ENCODE measurements at regions not wholly inside any gene's neighbourhood (a gene's known extent, or its start where the extent isn't known, plus 50 kb on each side); places are given as distances from the start of the nearest gene placed in this dataset.

DNA sequence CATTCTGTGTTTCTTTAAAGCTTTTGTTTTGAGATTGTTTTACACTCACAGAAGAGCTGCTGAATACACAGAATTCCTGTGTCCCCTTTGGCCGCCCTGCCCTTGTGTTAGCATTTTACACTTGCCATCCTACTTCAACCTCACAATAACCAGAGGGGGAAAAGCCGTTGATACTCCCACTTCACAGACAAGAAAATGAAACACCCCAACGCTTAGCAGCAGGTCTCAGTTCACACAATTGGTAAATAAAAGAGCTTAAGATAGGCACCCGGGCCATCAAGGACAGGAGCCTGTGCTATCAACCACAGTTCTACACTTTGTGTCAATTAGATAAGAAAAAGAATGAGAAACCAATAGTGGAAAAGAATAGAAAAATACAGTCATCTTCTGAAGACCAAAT lies 178.0 kb downstream of the SYK start:
- Histone ChIP-seq H3K4me1 (ENCODE audit: low read depth) (no peaks in the 10 kb centered on the region), H3K36me3 (no peaks in the 10 kb centered on the region), H3K9me3 (ENCODE audit: low read depth) (no peaks in the 10 kb centered on the region), H3K27ac (no peak overlapping the region), H3K27me3 (no peaks in the 10 kb centered on the region), H3K4me3 (no peak overlapping the region)
- TF ChIP-seq, protein P1, sequence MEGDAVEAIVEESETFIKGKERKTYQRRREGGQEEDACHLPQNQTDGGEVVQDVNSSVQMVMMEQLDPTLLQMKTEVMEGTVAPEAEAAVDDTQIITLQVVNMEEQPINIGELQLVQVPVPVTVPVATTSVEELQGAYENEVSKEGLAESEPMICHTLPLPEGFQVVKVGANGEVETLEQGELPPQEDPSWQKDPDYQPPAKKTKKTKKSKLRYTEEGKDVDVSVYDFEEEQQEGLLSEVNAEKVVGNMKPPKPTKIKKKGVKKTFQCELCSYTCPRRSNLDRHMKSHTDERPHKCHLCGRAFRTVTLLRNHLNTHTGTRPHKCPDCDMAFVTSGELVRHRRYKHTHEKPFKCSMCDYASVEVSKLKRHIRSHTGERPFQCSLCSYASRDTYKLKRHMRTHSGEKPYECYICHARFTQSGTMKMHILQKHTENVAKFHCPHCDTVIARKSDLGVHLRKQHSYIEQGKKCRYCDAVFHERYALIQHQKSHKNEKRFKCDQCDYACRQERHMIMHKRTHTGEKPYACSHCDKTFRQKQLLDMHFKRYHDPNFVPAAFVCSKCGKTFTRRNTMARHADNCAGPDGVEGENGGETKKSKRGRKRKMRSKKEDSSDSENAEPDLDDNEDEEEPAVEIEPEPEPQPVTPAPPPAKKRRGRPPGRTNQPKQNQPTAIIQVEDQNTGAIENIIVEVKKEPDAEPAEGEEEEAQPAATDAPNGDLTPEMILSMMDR (IDR thresholded peaks at IDR 0.05; ENCODE audit: low read depth, low read length) = no peak
- no peak for DNase-seq (ENCODE audit: low read depth in 1 of 2, low spot score in 1 of 2)

DNA sequence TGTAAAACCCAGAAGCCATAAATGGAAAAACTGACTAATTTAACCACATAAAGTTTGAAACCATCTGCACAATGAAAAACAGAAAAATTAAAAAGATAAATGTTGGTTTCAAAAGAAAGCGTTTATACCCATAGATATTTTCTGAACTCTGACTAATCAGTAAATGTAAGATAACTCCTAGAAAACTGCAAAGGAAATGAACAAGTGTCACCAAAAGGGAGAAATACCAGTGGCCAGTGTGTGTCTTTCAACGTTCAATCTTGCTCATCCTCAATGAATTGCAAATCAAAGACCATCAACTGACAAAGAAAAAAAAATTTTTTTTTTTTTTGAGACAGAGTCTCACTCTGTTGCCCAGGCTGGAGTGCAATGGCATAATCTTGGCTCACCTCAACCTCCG lies 180.1 kb downstream of the SYK start:
- no peaks in the 10 kb centered on the region for H3K27me3 ChIP-seq
- H3K4me1 ChIP-seq (ENCODE audit: low read depth) = no peaks in the 10 kb centered on the region
- TF ChIP-seq, protein P1 (IDR thresholded peaks at IDR 0.05; ENCODE audit: low read depth, low read length) = no peak
- no peak overlapping the region for H3K4me3 ChIP-seq
- no peaks in the 10 kb centered on the region for H3K9me3 ChIP-seq (ENCODE audit: low read depth)
- H3K27ac ChIP-seq = no peak overlapping the region
- no peaks in the 10 kb centered on the region for H3K36me3 ChIP-seq
- DNase-seq (ENCODE audit: low read depth in 1 of 2, low spot score in 1 of 2) = no peak

DNA sequence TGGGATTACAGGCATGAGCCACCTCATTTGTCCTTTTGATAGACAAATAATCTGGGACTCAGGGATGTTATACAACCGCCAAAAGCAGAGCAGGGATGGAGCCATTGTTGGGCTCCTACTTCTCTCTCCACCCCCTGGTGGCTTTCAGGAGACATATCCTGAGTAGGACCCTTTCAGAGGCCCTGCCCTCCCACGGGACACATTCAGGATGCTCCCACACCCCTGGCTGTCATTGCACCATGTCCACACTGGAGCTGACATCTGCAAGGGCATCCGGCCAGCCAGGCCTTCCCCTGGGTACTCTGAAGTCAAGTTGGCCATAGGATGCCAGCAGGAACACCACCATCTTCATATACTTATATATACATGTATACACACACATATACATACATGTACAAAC lies 181.8 kb downstream of the SYK start:
- no peak for DNase-seq (ENCODE audit: low read depth in 1 of 2, low spot score in 1 of 2)
- no peaks in the 10 kb centered on the region for H3K4me1 ChIP-seq (ENCODE audit: low read depth)
- no peak overlapping the region for H3K27ac ChIP-seq
- H3K36me3 ChIP-seq = no peaks in the 10 kb centered on the region
- no peak overlapping the region for H3K4me3 ChIP-seq
- no peaks in the 10 kb centered on the region for H3K27me3 ChIP-seq
- no peaks in the 10 kb centered on the region for H3K9me3 ChIP-seq (ENCODE audit: low read depth)
- TF ChIP-seq, protein P1 (IDR thresholded peaks at IDR 0.05; ENCODE audit: low read depth, low read length) = no peak

DNA sequence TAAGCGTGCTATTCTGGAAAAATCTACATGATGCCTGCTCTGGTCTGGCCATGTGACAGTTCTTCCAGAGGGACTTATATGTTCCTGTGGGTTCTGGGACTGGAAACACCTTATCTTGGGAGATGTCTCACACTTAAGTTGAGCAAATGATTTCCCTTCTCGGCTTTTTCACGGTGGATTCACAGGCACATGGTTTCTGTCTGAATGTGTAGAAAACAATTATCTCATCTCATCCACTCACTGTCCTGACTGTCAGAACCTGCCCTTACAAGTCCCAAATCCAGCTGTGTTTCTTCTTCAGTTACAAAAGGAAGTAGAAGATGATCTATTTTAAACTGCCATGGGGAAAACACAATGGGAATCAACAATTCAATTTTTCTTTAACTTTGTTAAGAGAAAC lies 184.0 kb downstream of the SYK start:
- H3K4me1 ChIP-seq (ENCODE audit: low read depth) = no peaks in the 10 kb centered on the region
- no peak for DNase-seq (ENCODE audit: low read depth in 1 of 2, low spot score in 1 of 2)
- TF ChIP-seq, protein P1 (IDR thresholded peaks at IDR 0.05; ENCODE audit: low read depth, low read length) = no peak
- no peaks in the 10 kb centered on the region for H3K9me3 ChIP-seq (ENCODE audit: low read depth)
- H3K4me3 ChIP-seq = no peak overlapping the region
- H3K36me3 ChIP-seq = no peaks in the 10 kb centered on the region
- H3K27ac ChIP-seq = no peak overlapping the region
- H3K27me3 ChIP-seq = no peaks in the 10 kb centered on the region

DNA sequence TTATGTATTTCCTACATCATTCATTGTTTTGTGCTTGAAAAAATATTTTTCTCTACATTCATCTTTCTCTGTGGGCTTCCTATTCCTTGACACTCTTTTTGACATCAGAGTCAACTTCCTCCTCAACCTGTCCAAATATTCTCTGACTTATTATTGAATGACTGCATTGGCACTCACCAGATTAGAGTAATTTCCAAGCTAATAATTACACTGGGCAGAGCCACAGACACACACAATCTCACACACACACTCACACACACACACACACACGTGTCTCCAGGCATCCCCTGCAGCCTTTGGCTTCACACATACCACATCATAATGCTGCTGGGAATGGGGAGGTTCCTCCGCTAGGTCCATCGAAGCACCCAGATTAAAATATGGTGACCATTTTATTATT lies 184.5 kb downstream of the SYK start:
- TF ChIP-seq, protein P1 (IDR thresholded peaks at IDR 0.05; ENCODE audit: low read depth, low read length) = no peak

DNA sequence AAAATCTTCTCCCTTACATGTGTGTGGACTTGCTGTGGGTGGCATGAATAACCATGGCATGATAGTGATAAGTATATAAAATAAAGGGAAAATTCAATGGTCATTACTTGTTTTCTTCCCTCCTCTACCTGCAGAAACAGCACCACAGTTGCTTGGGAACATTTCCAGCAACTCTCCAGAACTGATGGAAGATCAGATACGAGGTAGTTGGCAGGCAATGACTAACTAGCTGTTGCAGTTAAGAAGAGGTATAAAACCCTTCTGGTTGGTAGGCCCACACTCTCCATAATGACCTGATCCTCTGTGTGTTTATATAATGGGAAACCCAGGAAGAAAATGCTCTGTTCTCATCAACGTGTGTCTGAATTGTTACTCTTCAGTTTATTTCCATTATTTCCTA lies 185.9 kb downstream of the SYK start:
- Histone ChIP-seq H3K27me3 (no peaks in the 10 kb centered on the region), H3K27ac (no peak overlapping the region), H3K9me3 (ENCODE audit: low read depth) (no peaks in the 10 kb centered on the region), H3K4me1 (ENCODE audit: low read depth) (no peaks in the 10 kb centered on the region), H3K36me3 (no peaks in the 10 kb centered on the region), H3K4me3 (no peak overlapping the region)
- TF ChIP-seq, protein P1 (IDR thresholded peaks at IDR 0.05; ENCODE audit: low read depth, low read length) = no peak
- DNase-seq (ENCODE audit: low read depth in 1 of 2, low spot score in 1 of 2) = no peak

More for the DNA sequence above, 184.5 kb downstream of the SYK start:
- Histone ChIP-seq H3K4me1 (ENCODE audit: low read depth) (no peaks in the 10 kb centered on the region), H3K36me3 (no peaks in the 10 kb centered on the region), H3K27ac (no peak overlapping the region), H3K4me3 (no peak overlapping the region), H3K27me3 (no peaks in the 10 kb centered on the region), H3K9me3 (ENCODE audit: low read depth) (no peaks in the 10 kb centered on the region)
- DNase-seq (ENCODE audit: low read depth in 1 of 2, low spot score in 1 of 2) = no peak
